ENCODE measurements at regions not wholly inside any gene's neighbourhood (a gene's known extent, or its start where the extent isn't known, plus 50 kb on each side); places are given as distances from the start of the nearest gene placed in this dataset.
"Not testable (repeated sequence)": the region's sequence is repeated elsewhere in the genome, so short reads cannot be mapped to it uniquely, and the experiment has no call there.

DNA sequence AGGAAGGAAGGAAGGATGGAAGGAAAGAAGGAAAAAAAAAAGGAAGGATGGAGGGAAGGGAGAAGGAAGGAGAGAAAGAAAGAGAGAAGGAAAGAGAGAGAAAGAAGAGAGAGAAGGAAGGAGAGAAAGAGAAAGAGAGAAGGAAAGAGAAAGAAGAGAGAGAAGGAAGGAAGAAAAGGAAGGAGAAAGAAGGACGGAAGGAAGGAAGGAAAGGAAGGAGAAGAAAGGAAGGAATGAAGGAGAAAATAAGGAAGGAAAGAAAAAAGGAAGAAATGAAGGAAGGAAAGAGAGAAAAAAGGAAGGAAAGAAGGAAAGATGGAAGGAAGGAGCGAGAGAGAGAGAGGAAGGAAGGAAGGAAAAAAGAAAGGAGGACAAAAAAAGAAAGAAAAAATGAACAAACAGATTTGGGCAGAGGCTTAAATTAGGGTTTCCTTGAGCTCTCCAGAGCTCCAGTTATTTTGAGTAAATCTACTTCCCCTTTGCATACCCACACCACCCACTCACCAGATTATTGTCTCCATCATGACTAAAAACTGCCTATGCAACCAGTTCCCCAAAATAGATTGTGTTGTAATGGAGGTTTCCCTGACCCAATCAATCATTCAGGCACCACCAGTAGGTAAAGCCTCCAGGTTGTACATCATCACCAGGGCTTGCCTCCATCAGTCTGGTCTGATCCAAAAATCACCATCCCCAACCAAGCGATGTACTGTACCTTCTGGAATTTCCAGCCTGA lies 1722.9 kb upstream of the PCDH10 start:
- no peak for DNase-seq

DNA sequence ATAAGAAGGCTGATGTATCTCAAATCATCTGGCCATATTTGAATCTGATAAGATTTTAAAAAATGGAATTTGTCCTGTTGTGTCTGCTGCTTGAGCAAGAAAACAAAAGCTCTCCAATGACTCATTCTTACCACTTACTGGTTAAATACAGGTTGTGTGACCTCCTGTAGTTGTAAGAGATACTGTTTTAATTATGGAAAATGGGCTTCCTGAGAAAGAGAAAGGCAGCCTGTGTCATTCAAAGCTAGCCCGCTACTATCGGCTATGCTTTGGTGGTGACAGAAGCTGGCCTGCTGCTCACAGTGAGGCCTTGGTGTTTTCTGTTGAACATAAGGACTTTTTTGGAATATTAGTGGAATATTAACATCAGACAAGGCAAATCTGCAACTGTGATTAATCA lies 1722.1 kb upstream of the PCDH10 start:
- no peak for DNase-seq

DNA sequence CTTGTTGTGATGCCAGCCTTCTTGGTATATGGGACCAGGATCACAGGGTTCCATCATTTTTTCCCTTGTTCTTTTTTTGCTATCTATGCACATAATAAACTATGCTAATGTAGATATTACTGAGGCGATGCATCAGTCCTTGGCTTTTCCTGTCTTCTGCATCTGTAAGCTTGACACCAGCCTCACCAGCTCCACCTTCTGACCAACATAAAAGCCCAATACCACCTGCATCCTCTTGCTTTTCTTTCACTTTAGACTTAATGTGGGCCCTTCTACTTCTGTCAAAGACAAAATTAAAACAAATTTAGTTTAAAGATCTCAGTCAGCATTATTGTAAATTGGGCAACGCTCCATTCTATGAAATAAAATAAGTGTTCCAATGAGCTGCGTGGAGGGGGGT lies 1718.8 kb upstream of the PCDH10 start:
- no peak for DNase-seq

DNA sequence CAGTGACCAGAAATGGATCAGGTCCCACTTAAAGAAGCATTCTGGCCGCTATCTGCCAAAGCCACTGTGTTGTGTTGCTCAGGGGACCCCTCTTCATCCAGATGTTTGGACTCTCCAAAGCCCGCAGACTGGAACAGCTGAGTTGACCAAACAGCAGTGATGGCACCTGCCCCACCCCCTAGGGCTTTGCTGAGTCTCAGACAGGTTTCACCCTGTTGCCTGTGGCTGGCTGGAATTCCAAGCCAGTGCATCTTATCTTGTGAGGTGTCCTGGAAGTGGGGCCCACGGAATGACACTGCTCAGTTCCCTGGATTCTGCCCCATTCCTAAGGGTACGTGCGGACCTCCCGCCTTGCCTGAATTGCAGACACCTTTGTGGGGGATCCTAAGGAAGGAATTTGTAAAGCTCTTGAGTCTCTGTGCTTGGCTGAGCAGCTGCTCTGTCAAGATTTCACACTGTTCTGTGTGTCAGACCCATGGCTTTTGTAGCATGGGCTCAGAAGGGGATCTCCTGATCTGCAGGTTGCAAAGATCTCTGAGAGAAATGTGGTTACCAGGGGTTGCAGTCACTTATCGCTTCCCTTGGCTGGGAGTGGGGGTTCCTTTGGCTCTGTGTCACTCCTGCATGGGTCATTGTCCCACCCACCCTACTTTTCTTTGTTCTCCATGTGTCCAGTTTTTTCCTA lies 1707.9 kb upstream of the PCDH10 start:
- no peak for DNase-seq

DNA sequence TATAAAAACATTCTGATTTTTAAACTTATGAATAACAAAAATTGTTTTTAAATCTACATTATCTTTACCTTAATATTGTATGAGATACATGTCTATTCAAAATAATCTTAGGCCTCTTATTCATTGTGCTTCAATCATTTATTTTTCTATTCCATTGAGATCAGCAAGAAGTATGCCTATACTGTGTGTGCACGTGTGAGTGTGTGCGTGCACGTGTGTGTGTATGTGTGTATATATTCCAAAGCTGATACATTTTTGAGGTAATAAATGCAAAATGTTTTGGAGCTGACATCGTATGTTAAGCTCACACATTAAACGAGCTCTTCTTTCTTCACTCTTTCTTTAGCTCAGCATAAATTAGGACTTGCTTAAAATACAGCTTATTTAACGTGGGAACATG lies 1701.2 kb upstream of the PCDH10 start:
- no peak for DNase-seq

DNA sequence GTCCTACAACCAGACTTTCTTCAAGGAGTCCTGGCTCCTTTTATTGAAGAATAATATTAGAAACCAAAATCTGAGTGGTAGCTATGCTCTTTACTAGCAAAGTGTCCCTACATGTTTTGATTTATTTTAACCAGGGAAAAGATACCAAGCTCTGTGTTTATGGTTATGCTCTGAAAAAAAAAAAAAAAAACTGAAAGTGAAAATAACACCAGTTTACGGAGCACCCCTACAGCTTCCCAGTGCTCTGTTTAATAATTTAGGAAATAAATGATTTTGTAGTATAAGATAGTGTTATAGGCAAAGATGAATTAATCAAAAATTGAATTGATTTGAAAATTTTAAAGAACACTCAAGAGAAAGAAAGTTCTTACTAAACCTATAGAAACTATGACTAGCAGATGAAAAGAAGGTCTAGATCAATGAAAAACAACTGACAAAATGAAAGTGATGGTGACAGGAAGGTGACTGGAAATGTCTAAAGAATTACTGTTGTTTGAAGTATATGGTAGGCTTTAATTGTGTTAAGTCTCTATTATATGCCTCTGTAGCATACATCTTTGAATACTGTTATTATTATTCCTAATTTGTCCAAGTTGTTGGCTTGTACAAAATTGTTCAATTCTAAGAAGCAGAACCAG lies 1698.4 kb upstream of the PCDH10 start:
- DNase-seq = no peak

DNA sequence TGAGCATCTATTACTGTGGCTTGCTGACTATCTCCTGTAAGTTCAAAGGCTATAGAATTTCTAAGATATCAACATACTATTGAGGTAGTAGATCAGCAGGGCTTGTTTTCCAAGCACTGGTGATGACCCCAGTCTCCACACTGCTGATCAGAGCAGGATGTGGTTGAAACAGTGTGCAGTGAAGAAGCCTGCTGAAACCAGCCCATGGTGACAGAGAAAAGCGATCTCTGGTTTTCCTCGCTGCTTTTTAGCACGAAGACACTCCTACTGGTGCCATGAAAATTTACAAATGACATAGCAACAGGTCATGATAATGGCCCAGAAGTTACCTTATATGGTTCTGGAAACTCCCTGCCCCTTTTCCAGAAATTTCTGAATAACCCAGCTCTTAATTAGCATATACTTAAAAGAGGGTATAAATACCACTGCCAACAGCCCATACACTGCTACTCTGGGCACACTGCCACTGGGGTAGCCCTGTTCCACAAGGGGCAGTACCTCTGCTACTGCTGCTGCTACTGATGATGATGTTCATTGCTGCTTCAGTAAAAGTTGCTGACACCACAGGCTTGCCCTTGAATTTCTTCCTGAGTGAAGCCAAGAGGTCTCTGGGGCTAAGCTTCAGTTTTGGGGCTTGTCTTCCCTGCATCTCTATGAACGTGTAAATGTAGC lies 1689.5 kb upstream of the PCDH10 start:
- DNase-seq = no peak

DNA sequence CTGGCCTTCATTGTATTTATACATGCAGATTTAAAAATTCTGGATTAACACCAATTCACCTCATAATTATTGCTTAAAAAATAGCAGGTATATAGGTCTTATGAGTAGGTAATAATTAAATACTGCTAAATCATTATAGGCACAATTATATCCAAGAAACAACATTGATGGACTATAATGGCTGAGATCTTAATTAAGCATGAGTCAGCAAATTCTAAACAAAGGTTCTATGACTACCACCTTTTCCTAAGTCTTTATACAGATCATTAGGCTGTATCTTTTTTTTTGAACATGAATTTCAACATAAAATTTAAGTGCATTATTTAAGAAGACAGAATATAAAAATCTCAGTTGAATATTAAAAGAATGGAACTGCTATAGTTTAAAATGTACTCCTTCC lies 1678.7 kb upstream of the PCDH10 start:
- no peak for DNase-seq

DNA sequence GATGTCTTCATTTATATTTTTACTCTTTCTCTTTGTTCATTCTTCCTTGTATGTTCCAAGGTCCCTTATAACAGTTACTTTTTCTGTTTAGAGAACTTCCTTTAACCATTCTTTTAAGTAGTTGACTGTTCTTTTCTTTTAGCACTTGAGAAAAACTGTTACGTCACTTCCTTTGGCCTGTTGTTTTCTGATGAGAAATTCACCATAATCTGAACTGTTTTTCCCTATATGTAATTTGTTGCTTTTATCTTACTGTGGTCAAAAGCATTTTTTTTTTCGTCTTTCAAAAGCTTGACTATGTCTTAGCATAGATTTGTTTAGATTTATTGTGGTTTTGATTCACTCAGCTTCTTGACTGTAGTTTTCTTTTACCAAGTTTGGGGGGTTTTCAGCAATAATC lies 1660.3 kb upstream of the PCDH10 start:
- no peak for DNase-seq

DNA sequence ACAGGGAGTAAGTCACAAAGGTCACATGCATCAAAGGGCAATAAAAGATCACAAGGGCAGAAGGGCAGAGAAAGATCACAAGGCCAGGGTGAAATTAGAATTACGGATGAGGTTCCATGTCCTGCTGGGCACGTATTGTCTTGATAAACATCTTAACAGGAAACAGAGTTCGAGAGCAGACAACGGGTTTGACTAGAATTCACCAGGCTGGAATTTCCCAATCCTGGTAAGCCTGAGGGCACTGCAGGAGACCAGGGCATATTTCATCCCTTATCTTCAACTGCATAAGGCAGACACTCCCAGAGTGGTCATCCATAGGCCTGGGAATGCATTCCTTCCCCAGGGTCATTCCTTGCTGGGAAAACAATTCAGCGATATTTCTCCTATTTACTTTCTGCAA lies 1652.9 kb upstream of the PCDH10 start:
- DNase-seq = not testable (repeated sequence)

DNA sequence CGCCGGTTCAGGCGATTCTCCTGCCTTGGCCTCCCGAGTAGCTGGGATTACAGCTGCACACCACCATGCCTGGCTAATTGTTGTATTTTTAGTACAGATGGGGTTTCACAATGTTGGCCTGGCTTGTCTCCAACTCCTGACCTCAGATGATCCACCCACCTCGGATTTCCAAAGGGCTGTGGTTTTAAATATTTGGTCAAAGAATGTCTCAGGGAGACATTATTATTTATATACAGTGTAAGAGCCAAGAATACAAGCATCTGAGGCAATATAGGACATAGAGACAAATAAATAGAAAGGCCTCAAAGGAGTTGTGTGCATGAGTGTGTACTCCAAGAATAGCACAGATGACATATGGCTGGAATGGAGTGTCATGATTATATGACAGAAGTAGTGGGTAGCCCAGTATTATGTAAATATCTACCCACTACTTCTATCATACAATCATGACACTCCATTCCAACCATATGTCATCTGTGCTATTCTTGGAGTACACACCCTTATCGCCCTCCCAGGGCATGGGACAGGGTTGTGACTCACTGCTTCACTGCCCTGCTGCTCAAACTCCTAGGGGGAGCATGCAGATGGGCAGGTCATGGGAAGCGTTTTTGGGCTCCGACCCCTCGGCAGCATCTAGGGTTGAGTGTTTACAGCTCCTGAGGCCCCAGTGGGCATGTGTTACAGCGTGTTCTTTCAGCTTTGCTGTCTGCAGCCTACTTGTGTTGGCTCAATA lies 1649.8 kb upstream of the PCDH10 start:
- no peak for DNase-seq

DNA sequence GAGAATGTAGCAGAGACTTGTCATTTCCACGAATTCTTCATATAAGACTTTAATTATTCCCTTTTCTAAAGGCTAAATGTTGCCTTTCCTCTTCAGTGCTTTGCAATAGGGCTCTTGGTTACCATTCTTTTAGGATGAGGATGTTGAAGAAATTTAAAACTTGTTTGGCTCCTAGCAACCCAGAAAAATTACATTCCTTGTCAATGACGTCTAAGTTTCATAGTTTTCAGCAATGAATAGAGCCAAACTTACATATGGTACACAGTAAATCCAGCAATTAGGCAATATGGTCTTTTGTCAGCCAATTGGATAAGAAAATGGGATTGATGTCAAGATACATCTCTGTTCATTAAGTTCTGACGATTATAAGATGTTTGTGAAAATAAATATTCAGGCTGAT lies 1639.6 kb upstream of the PCDH10 start:
- no peak for DNase-seq

DNA sequence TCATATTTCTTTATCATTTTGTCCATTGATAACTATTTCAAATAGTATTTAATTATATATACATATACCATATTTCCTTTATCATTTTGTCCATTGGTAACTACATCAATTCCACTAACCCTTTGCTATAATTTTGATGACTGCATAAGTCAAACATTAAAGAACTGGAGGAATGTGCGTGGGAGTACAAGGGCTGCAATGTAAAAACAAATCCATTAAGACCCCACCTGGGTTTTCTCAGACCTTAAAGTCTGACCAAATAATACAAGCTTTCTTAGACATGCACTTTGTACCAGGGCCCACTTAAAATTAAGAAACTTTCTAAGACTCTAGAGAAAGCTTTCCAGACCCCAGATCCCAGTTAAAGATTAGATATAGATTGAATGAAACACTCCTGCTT lies 1622.4 kb upstream of the PCDH10 start:
- DNase-seq = no peak

DNA sequence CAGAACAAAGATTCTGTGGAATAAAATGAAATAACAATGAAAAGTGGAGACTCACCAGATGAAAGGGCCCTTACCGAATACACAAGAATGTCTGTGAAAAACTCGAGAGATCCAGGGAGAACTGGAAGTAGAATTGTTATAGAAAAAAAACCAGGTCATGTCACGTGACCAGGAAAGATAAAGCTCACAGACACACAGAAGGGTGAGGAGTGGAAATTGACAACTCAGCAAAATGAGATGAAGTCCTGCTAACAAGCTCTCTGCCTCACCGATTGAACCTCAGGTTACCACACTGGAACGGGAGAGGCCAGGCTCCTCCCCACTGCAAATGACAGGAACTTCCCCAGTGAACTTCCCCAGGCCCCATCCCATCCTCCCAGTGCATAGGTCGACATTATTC lies 1618.0 kb upstream of the PCDH10 start:
- DNase-seq = no peak

DNA sequence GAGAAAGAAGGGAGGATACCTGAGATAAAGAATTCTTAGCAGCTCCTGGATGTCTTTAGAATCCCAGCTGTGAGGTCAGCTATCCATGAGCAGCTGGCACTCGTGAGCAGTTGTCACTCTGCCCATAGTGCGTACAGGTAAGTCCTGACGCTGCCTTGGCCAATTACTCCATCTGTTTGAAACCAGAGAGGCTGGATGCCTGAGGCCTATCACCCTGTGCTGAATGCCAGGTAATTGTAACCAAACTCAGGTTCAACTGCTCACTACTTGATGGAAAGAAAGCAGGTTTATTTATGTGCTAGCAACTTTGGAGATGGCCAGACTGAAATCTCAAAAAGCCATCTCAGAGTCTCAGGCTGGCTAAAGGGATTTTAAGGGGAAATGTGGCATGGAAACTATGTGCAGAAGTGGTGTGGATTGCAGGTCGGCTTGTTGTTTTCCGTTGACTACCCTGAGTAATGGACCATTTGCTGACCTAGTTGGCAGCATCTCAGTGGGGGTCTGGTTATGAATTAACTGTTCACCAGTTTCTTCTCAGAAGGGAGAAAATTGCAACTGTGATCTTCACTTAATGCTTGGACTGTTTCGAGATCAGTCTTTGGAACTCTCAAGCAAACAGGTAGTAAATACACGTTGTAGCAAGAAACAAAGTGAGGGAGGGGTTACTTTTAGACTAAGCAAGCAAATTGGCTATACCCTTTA lies 1614.0 kb upstream of the PCDH10 start:
- DNase-seq = no peak

DNA sequence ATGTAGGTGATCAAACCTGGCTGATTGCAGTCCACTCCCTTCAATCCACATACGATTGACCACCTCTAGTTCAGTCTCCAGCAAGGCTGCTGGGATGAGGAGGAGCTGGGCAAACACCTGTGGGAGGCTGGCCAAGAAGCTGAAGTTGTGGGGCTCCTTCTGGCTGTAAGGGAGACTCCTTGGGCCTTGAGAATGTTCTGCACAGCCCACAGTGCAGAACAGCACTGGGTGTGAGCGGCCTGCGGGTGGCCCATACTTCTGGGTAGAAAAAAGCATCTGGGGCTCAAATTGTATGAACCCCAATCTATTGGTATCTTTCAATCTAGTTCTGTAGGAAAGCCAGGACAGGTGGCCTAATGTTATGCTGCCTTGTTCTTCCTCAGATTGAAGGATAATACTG lies 1608.8 kb upstream of the PCDH10 start:
- no peak for DNase-seq

DNA sequence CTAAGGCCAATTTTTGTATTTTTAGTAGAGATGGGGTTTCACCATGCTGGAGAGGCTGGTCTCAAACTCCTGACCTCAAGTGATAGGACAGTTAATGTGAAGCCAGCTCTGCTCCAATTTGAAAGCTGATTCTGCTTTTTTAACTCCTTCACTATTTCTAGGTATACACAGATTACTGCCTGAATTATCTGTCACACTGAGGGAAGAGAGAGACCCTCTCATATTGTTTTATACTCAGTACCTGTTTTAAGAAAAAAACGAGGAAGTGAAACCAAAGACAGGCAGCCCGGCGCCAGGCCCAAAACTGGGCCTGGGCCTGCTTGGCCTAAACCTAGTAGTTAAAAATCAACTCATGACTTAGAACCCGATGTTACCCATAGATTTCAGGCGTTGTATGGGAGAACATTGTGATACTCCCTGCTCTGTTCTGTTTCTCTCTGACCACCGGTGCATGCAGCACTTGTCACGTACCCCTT lies 1601.5 kb upstream of the PCDH10 start:
- no peak for DNase-seq

DNA sequence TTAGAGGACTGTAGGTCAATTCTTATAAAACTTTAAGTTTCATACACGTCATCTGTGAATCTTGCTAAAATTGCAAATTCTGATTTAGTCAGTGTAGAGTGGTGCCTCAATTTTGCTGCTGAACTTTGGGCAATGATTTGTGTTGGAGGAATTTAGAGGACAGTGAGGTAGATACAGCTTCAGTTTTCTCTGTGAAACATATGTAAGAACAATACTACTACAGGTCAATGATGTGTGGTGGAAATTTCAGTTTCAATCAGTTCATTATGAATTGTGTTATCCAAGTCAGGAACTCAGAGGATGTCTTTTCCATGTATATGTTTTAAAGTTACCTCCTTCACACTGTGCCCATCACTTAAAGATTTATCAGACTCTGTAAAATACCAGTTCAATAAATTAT lies 1597.8 kb upstream of the PCDH10 start:
- DNase-seq = no peak

DNA sequence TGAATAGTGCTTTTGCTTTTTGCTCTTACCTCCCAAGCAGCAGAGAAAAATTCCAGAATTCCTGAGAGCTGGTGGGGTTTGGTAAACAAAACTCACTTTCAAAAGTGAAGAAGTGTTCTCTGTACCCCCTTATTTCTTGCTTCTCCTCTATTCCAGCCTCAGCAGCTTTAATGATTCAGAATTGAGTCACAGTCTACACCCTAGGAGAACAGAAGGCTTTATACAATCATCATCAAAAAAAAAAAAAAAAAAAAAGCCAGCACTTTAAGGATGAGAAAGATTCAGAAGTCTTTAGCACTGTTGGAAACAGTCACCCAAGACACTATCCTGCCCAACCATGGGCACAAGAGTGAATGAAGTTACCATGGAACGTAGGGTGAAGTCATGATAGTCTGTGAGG lies 1583.1 kb upstream of the PCDH10 start:
- no peak for DNase-seq

DNA sequence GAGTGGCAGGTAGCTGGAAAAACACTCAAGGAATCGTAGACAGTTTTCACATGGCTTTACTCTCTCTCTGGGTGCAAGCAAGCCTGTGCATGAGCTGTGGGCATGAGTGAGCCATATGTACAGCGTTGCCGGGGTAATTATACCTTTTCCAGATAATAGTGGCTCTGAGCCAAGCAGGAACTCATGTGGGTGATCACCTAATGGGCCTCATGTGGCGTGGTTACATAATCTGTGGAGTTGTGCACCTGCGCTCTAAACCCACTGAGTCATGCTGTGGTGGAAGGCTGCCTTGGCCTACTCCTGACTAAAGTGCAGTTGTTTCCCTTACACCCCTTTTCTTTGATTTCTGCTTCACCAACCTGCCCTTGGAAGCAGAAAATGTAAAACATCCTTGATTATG lies 1564.5 kb upstream of the PCDH10 start:
- DNase-seq = no peak

DNA sequence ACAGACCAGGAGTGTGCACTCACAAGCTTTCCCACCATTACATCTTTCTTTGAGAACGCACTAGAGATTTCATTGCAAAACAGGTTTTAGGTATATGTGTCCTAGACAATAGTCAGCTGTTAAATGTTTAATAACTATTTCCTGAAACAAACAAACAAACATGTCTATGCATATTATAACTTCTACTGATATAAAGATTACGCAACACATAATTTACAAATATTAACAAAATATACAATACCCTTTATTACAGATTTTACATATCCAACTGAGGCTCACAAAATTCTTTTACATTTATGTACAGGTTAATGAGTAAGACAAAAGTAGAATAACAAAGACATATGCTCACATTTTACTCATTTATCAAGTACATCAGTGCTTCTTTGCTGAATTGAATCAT lies 1554.0 kb upstream of the PCDH10 start:
- DNase-seq = no peak

DNA sequence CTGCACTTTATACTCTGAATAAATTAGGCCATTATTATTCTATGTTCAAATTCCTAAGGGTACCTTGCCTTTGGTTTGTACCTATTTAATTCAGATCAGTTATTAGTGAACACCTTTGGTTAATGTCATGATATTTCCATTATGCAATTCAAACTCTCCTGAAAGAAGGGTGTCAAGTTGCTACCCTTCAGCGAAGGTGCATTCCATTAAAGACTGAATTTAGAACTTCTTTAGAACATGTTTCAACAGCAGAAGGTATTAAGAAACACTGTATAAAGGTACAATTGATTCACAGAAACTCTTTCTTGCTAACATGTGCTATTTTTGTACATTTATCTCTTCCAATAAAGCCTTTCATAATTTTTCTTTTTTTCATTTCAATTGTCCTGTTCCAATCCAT lies 1545.4 kb upstream of the PCDH10 start:
- DNase-seq = no peak
